ENCODE measurements at regions not wholly inside any gene's neighbourhood (a gene's known extent, or its start where the extent isn't known, plus 50 kb on each side); places are given as distances from the start of the nearest gene placed in this dataset.

DNA sequence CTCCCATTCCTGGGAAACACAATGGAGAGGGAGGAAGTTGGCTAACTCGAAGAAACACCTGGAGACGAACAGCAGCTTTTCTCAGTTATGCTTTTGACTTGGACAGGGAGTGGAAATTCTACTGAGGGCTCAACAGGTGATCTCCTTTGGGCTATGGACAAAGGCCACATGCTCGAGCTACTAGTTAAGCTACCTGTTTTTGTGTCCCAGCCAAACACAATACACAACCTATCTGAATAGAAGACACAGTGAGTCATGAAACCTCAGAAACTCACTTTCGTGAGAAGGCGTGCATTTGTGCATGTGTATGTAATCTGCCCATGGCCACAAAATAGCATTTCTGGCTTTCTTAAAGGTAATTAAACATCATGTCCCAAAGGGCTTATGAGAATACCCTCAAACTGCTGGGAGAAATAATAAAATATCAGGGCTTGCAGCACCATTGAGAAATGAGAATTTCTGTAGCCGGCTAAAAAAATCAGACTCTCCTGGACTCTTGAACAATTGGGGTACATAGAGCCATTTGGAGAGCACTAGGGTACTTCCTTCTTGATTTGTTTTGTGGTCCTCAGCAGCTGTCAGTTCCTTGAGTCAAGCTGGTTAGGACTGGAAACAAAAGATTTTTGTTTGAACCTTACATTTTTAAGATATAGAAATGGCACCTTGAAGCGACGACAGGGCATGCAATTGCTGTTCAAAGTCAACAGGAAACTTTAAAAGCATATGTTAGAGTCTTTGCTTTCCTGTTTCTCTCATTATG is 85.5 kb upstream of the PTHLH start:
- Histone ChIP-seq H3K79me2 (ENCODE audit: control insufficient read depth, insufficient read depth, low read length) (no peaks in the 10 kb centered on the region), H3K36me3 (ENCODE audit: control insufficient read depth in 2 of 2, extremely low read depth in 1 of 2, insufficient read depth in 2 of 2, low read length in 2 of 2) (no peaks in the 10 kb centered on the region), H4K20me1 (replicated peaks; ENCODE audit: control insufficient read depth, extremely low read depth, insufficient read depth, low read length) (no peaks in the 10 kb centered on the region), H3K4me1 (ENCODE audit: control insufficient read depth, extremely low read depth, insufficient read depth, low read length) (no peaks in the 10 kb centered on the region), H3K27ac (ENCODE audit: insufficient read depth, low read depth, low read length) (no peak overlapping the region), H3K9me1 (replicated peaks; ENCODE audit: control insufficient read depth, extremely low read depth, insufficient read depth, low read length) (no peaks in the 10 kb centered on the region), H3K4me3 (replicated peaks in 1 of 3; ENCODE audit: insufficient read depth in 1 of 3, low read depth in 1 of 3, low read length in 3 of 3) (no peak overlapping the region), H3K4me2 (ENCODE audit: insufficient read depth, low read length) (no peak overlapping the region), H3K9me3 (replicated peaks; ENCODE audit: control insufficient read depth, insufficient read depth, low read length) (no peaks in the 10 kb centered on the region), H3K9ac (replicated peaks; ENCODE audit: extremely low read depth, insufficient read depth, low read length) (no peak overlapping the region), H3K27me3 (ENCODE audit: control insufficient read depth in 2 of 2, insufficient read depth in 2 of 2, low read length in 2 of 2) (no peaks in the 10 kb centered on the region), H2AFZ (ENCODE audit: low read depth, low read length) (no peak overlapping the region)
- intact Hi-C loops (cut with micrococcal nuclease), result no loop called here
- CTCF ChIA-PET, result no interaction called here
- DNase-seq (ENCODE audit: low read depth, low spot score) (peak; percentile 7), FAIRE-seq (no peak)
- TF ChIP-seq MYC (IDR thresholded peaks at IDR 0.05; ENCODE audit: low read depth, low read length) (no peak), GATA2 (IDR thresholded peaks at IDR 0.05; ENCODE audit: insufficient read depth, insufficient read length, low read depth, low read length) (no peak), FOS (IDR thresholded peaks at IDR 0.05; ENCODE audit: borderline replicate concordance, insufficient read depth, low read length) (no peak), CTCF (IDR thresholded peaks at IDR 0.05; ENCODE audit: extremely low read depth in 1 of 2, insufficient read depth in 1 of 2, low read depth in 1 of 2, low read length in 2 of 2) (no peak), EZH2 (IDR thresholded peaks at IDR 0.05; ENCODE audit: borderline replicate concordance, low read depth, low read length, severe bottlenecking) (no peak), JUN (IDR thresholded peaks at IDR 0.05; ENCODE audit: borderline replicate concordance, insufficient read depth, insufficient read length, low read depth) (no peak), POLR2A (IDR thresholded peaks at IDR 0.05; ENCODE audit: low read depth, low read length) (no peak), POLR2AphosphoS5 (IDR thresholded peaks at IDR 0.05; ENCODE audit: insufficient read depth, low read depth, low read length) (no peak)
- TF ChIP-seq, protein P1, sequence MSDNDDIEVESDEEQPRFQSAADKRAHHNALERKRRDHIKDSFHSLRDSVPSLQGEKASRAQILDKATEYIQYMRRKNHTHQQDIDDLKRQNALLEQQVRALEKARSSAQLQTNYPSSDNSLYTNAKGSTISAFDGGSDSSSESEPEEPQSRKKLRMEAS (IDR thresholded peaks at IDR 0.05; ENCODE audit: insufficient read depth, insufficient read length), result no peak
- POLR2A ChIA-PET, result no interaction called here
- no TSS peak for BruUV-seq (replicated peaks)
- dilution Hi-C loops (cut with MboI; ENCODE audit: extremely low pct_ligation_motif_present, low sequenced_read_pairs), result no loop called here
